ENCODE measurements at regions not wholly inside any gene's neighbourhood (a gene's known extent, or its start where the extent isn't known, plus 50 kb on each side); places are given as distances from the start of the nearest gene placed in this dataset.

DNA sequence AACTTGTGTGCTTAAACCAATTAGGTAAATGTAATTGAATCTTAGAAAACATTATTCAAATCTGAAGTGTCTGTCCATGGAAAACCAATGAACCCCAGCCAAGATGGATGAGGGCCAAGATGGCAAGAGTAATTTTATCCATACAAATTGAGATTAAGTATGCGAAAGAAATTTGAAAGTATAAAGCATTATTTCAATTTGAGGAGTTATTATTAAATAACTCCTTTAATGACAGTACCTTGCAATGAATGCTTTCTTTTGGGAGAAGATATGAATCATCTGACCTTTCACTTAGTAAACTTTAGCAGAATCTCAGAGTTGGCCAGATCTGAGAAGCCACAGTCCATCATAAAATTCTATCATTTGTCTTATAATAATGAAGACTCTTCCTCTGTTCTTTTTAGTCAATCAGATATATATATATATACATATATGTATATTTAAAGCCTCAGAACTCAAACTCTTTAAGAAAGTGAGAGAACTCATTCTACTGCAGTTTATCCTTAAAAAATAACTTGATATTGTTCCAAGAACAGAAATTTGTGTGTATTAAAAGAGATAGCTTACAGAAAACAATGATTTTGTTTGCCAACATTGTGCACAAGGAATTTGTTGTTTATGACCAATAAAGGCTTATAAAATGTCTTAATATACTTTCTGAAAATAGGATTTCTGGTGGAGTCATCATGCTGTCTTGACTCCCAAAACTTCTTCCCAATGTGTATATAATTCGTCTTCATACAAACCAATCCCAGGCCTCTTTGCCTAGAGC lies 434.8 kb upstream of the THBS1 start:
- TF ChIP-seq, protein P1, sequence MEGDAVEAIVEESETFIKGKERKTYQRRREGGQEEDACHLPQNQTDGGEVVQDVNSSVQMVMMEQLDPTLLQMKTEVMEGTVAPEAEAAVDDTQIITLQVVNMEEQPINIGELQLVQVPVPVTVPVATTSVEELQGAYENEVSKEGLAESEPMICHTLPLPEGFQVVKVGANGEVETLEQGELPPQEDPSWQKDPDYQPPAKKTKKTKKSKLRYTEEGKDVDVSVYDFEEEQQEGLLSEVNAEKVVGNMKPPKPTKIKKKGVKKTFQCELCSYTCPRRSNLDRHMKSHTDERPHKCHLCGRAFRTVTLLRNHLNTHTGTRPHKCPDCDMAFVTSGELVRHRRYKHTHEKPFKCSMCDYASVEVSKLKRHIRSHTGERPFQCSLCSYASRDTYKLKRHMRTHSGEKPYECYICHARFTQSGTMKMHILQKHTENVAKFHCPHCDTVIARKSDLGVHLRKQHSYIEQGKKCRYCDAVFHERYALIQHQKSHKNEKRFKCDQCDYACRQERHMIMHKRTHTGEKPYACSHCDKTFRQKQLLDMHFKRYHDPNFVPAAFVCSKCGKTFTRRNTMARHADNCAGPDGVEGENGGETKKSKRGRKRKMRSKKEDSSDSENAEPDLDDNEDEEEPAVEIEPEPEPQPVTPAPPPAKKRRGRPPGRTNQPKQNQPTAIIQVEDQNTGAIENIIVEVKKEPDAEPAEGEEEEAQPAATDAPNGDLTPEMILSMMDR (IDR thresholded peaks at IDR 0.05; ENCODE audit: low read depth, low read length, poor library complexity, severe bottlenecking), result no peak
- no peak for TF ChIP-seq EZH2phosphoT487 (IDR thresholded peaks at IDR 0.05; ENCODE audit: borderline replicate concordance, low read length)

DNA sequence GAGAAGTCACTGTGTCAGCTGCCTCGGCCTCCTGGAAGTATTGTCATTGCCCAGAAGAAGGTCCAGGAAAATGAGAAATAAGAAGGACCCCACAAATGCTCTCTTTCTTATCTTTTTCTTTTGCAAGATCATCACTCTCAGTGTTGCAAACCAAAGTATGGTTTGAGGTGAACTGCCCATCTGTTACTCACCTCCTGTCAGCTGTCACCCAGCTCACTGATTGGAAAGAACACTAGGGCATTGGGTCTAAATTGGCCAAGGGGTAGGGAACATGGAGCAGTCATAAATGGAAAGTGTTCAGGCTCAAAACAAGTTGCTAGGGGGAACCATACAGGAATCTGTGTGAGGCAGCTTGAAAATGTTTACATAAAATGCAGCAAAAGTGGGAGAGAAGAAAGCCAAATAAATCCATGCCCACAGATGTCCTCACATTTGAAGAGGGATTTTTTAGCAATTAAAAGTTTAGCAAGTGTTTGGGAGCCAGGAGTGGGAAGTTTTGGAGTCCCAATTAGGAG lies 431.2 kb upstream of the THBS1 start:
- H3K36me3 ChIP-seq (ENCODE audit: control insufficient read depth, low read length), result no peaks in the 10 kb centered on the region
- no peak overlapping the region for H3K4me3 ChIP-seq (ENCODE audit: low read length)
- no peaks in the 10 kb centered on the region for H3K27me3 ChIP-seq (ENCODE audit: control insufficient read depth, low read length)
- no peaks in the 10 kb centered on the region for H3K9me3 ChIP-seq (ENCODE audit: control insufficient read depth, insufficient read depth, low read length)
- no peak overlapping the region for H3K4me2 ChIP-seq (ENCODE audit: low read length)
- H3K9me2 ChIP-seq (replicated peaks; ENCODE audit: control insufficient read depth, low read length), result no peaks in the 10 kb centered on the region
- no peaks in the 10 kb centered on the region for H3K4me1 ChIP-seq (ENCODE audit: control insufficient read depth, low read length)
- TF ChIP-seq EZH2phosphoT487 (IDR thresholded peaks at IDR 0.05; ENCODE audit: borderline replicate concordance, low read length), result no peak
- TF ChIP-seq, protein P1 (IDR thresholded peaks at IDR 0.05; ENCODE audit: low read depth, low read length, poor library complexity, severe bottlenecking), result no peak
- no peaks in the 10 kb centered on the region for H3K79me2 ChIP-seq (ENCODE audit: control insufficient read depth, low read length)
- no peaks in the 10 kb centered on the region for H3F3A ChIP-seq (ENCODE audit: control insufficient read depth, insufficient read depth)
- H4K20me1 ChIP-seq (ENCODE audit: control insufficient read depth, insufficient read depth, low read depth, low read length), result no peaks in the 10 kb centered on the region
- H3K27ac ChIP-seq (ENCODE audit: low read depth, low read length), result no peak overlapping the region

More for the DNA sequence above, 434.8 kb upstream of the THBS1 start:
- H3F3A ChIP-seq (ENCODE audit: control insufficient read depth, insufficient read depth), result no peaks in the 10 kb centered on the region
- H3K27ac ChIP-seq (ENCODE audit: low read depth, low read length), result no peak overlapping the region
- H4K20me1 ChIP-seq (ENCODE audit: control insufficient read depth, insufficient read depth, low read depth, low read length), result no peaks in the 10 kb centered on the region
- no peaks in the 10 kb centered on the region for H3K27me3 ChIP-seq (ENCODE audit: control insufficient read depth, low read length)
- no peaks in the 10 kb centered on the region for H3K79me2 ChIP-seq (ENCODE audit: control insufficient read depth, low read length)
- H3K9me3 ChIP-seq (ENCODE audit: control insufficient read depth, insufficient read depth, low read length), result no peaks in the 10 kb centered on the region
- no peaks in the 10 kb centered on the region for H3K9me2 ChIP-seq (replicated peaks; ENCODE audit: control insufficient read depth, low read length)
- no peak overlapping the region for H3K4me3 ChIP-seq (ENCODE audit: low read length)
- H3K4me1 ChIP-seq (ENCODE audit: control insufficient read depth, low read length), result no peaks in the 10 kb centered on the region
- H3K36me3 ChIP-seq (ENCODE audit: control insufficient read depth, low read length), result no peaks in the 10 kb centered on the region
- no peak overlapping the region for H3K4me2 ChIP-seq (ENCODE audit: low read length)

DNA sequence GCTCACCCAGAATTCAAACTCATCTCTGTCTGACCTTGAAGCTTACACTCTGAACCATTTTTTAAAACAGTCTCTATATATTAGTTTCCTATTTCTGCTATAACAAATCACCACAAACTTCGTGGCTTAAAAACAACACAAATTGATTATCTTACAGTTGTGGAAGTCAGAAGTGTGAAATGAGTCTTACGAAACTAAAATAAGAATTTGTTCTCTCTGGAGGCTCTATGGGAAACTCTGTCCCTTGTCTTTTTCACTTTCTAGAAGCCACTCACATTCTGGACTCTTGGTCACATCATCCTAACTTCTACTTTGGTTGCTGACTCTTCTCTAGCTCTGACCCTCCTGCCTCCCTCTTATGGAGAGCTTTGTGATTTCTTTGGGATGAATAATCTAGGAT lies 429.3 kb upstream of the THBS1 start:
- H3K79me2 ChIP-seq (ENCODE audit: control insufficient read depth, low read length), result no peaks in the 10 kb centered on the region
- no peaks in the 10 kb centered on the region for H3K4me1 ChIP-seq (ENCODE audit: control insufficient read depth, low read length)
- TF ChIP-seq, protein P1 (IDR thresholded peaks at IDR 0.05; ENCODE audit: low read depth, low read length, poor library complexity, severe bottlenecking), result no peak
- TF ChIP-seq EZH2phosphoT487 (IDR thresholded peaks at IDR 0.05; ENCODE audit: borderline replicate concordance, low read length), result no peak
- no peak overlapping the region for H3K27ac ChIP-seq (ENCODE audit: low read depth, low read length)
- H3K9me3 ChIP-seq (ENCODE audit: control insufficient read depth, insufficient read depth, low read length), result no peaks in the 10 kb centered on the region
- no peaks in the 10 kb centered on the region for H3K9me2 ChIP-seq (replicated peaks; ENCODE audit: control insufficient read depth, low read length)
- H3K36me3 ChIP-seq (ENCODE audit: control insufficient read depth, low read length), result no peaks in the 10 kb centered on the region
- no peaks in the 10 kb centered on the region for H4K20me1 ChIP-seq (ENCODE audit: control insufficient read depth, insufficient read depth, low read depth, low read length)
- H3K4me2 ChIP-seq (ENCODE audit: low read length), result no peak overlapping the region
- H3K4me3 ChIP-seq (ENCODE audit: low read length), result no peak overlapping the region
- H3F3A ChIP-seq (ENCODE audit: control insufficient read depth, insufficient read depth), result no peaks in the 10 kb centered on the region
- H3K27me3 ChIP-seq (ENCODE audit: control insufficient read depth, low read length), result no peaks in the 10 kb centered on the region
